ENCODE measurements at regions not wholly inside any gene's neighbourhood (a gene's known extent, or its start where the extent isn't known, plus 50 kb on each side); places are given as distances from the start of the nearest gene placed in this dataset.

GRCh38 chr5:124951661-124952060 is 205.2 kb upstream of the ZNF608 start:
- no peaks in the 10 kb centered on the region for H3K79me2 ChIP-seq (ENCODE audit: control insufficient read depth, insufficient read depth, low read length, poor library complexity)
- no peak overlapping the region for H3K4ac ChIP-seq (ENCODE audit: low read depth, low read length)
- H3K9ac ChIP-seq (ENCODE audit: low read length) = no peak overlapping the region
- no peak overlapping the region for H2BK12ac ChIP-seq (ENCODE audit: low read length)
- no CpG with 5 or more reads among the region's 3 CpGs for WGBS (ENCODE audit: extremely low coverage, insufficient coverage, insufficient read length)
- H3K23ac ChIP-seq (ENCODE audit: low read length) = no peak overlapping the region
- no peak overlapping the region for H2BK5ac ChIP-seq (ENCODE audit: low read depth, low read length, poor library complexity)
- H4K91ac ChIP-seq (ENCODE audit: low read depth, low read length) = no peak overlapping the region
- no peaks in the 10 kb centered on the region for H3K79me1 ChIP-seq (ENCODE audit: low read length)
- no peak overlapping the region for H4K8ac ChIP-seq (ENCODE audit: low read depth, low read length)
- H3K9me3 ChIP-seq (ENCODE audit: insufficient read depth, low read depth, low read length) = no peaks in the 10 kb centered on the region
- no peak overlapping the region for H2AFZ ChIP-seq (ENCODE audit: insufficient read depth, low read length, poor library complexity)
- no peaks in the 10 kb centered on the region for H3K36me3 ChIP-seq (ENCODE audit: control insufficient read depth in 1 of 2, insufficient read depth in 2 of 2, low read length in 2 of 2)
- no peak overlapping the region for H3K27ac ChIP-seq (ENCODE audit: low read depth, low read length)
- DNase-seq = no peak
- no peak overlapping the region for H2BK120ac ChIP-seq (ENCODE audit: insufficient read depth, low read length, poor library complexity)
- no peak overlapping the region for H4K12ac ChIP-seq (ENCODE audit: low read depth, low read length)
- H3K18ac ChIP-seq (ENCODE audit: low read length) = no peak overlapping the region
- H3K14ac ChIP-seq (ENCODE audit: low read length) = no peak overlapping the region
- no peak overlapping the region for H3K4me2 ChIP-seq (ENCODE audit: low read length)
- no peak overlapping the region for H3K4me3 ChIP-seq (ENCODE audit: low read depth, low read length)
- H3K4me1 ChIP-seq (ENCODE audit: control insufficient read depth in 1 of 2, insufficient read depth in 2 of 2, low read length in 2 of 2) = no peaks in the 10 kb centered on the region
- no peak overlapping the region for H2AK5ac ChIP-seq (ENCODE audit: low read length)
- H3K27me3 ChIP-seq (ENCODE audit: insufficient read depth, low read length) = no peaks in the 10 kb centered on the region

- Histone ChIP-seq H3K27ac (ENCODE audit: low read depth, low read length) (no peak overlapping the region), H3K18ac (ENCODE audit: low read length) (no peak overlapping the region), H3K79me2 (ENCODE audit: control insufficient read depth, insufficient read depth, low read length, poor library complexity) (no peaks in the 10 kb centered on the region), H3K23ac (ENCODE audit: low read length) (no peak overlapping the region), H4K91ac (ENCODE audit: low read depth, low read length) (no peak overlapping the region), H3K9me3 (ENCODE audit: insufficient read depth, low read depth, low read length) (no peaks in the 10 kb centered on the region), H2BK120ac (ENCODE audit: insufficient read depth, low read length, poor library complexity) (no peak overlapping the region), H2AK5ac (ENCODE audit: low read length) (no peak overlapping the region), H3K14ac (ENCODE audit: low read length) (no peak overlapping the region), H2AFZ (ENCODE audit: insufficient read depth, low read length, poor library complexity) (no peak overlapping the region), H3K79me1 (ENCODE audit: low read length) (no peaks in the 10 kb centered on the region), H3K27me3 (ENCODE audit: insufficient read depth, low read length) (no peaks in the 10 kb centered on the region), H2BK5ac (ENCODE audit: low read depth, low read length, poor library complexity) (no peak overlapping the region), H3K4me2 (ENCODE audit: low read length) (no peak overlapping the region), H2BK12ac (ENCODE audit: low read length) (no peak overlapping the region), H3K4ac (ENCODE audit: low read depth, low read length) (no peak overlapping the region), H4K8ac (ENCODE audit: low read depth, low read length) (no peak overlapping the region), H3K4me1 (ENCODE audit: control insufficient read depth in 1 of 2, insufficient read depth in 2 of 2, low read length in 2 of 2) (no peaks in the 10 kb centered on the region), H3K9ac (ENCODE audit: low read length) (no peak overlapping the region), H3K4me3 (ENCODE audit: low read depth, low read length) (no peak overlapping the region), H3K36me3 (ENCODE audit: control insufficient read depth in 1 of 2, insufficient read depth in 2 of 2, low read length in 2 of 2) (no peaks in the 10 kb centered on the region), H4K12ac (ENCODE audit: low read depth, low read length) (no peak overlapping the region)
- DNase-seq = peak; percentile 41 to 62
- WGBS (ENCODE audit: extremely low coverage, insufficient coverage, insufficient read length) = no CpG with 5 or more reads among the region's 7 CpGs
Measured at GRCh38 chr5:124952079-124952478, 205.6 kb upstream of the ZNF608 start.

- H2BK120ac ChIP-seq (ENCODE audit: insufficient read depth, low read length, poor library complexity) = no peak overlapping the region
- H2AK5ac ChIP-seq (ENCODE audit: low read length) = no peak overlapping the region
- H3K18ac ChIP-seq (ENCODE audit: low read length) = no peak overlapping the region
- no peaks in the 10 kb centered on the region for H3K4me1 ChIP-seq (ENCODE audit: control insufficient read depth in 1 of 2, insufficient read depth in 2 of 2, low read length in 2 of 2)
- H3K27me3 ChIP-seq (ENCODE audit: insufficient read depth, low read length) = no peaks in the 10 kb centered on the region
- H4K91ac ChIP-seq (ENCODE audit: low read depth, low read length) = no peak overlapping the region
- no peak overlapping the region for H3K27ac ChIP-seq (ENCODE audit: low read depth, low read length)
- no peaks in the 10 kb centered on the region for H3K79me2 ChIP-seq (ENCODE audit: control insufficient read depth, insufficient read depth, low read length, poor library complexity)
- no peak overlapping the region for H4K12ac ChIP-seq (ENCODE audit: low read depth, low read length)
- no peak overlapping the region for H3K23ac ChIP-seq (ENCODE audit: low read length)
- H2AFZ ChIP-seq (ENCODE audit: insufficient read depth, low read length, poor library complexity) = no peak overlapping the region
- H4K8ac ChIP-seq (ENCODE audit: low read depth, low read length) = no peak overlapping the region
- no CpG with 5 or more reads among the region's 2 CpGs for WGBS (ENCODE audit: extremely low coverage, insufficient coverage, insufficient read length)
- no peak overlapping the region for H2BK5ac ChIP-seq (ENCODE audit: low read depth, low read length, poor library complexity)
- no peak overlapping the region for H3K4me3 ChIP-seq (ENCODE audit: low read depth, low read length)
- no peak overlapping the region for H3K4ac ChIP-seq (ENCODE audit: low read depth, low read length)
- no peak overlapping the region for H2BK12ac ChIP-seq (ENCODE audit: low read length)
- no peaks in the 10 kb centered on the region for H3K36me3 ChIP-seq (ENCODE audit: control insufficient read depth in 1 of 2, insufficient read depth in 2 of 2, low read length in 2 of 2)
- H3K9ac ChIP-seq (ENCODE audit: low read length) = no peak overlapping the region
- H3K14ac ChIP-seq (ENCODE audit: low read length) = no peak overlapping the region
- no peak overlapping the region for H3K4me2 ChIP-seq (ENCODE audit: low read length)
- no peaks in the 10 kb centered on the region for H3K79me1 ChIP-seq (ENCODE audit: low read length)
- H3K9me3 ChIP-seq (ENCODE audit: insufficient read depth, low read depth, low read length) = no peaks in the 10 kb centered on the region
- DNase-seq = no peak
Measured at GRCh38 chr5:124952566-124952965, 206.1 kb upstream of the ZNF608 start.

- no peaks in the 10 kb centered on the region for H3K4me1 ChIP-seq (ENCODE audit: control insufficient read depth in 1 of 2, insufficient read depth in 2 of 2, low read length in 2 of 2)
- no peak overlapping the region for H4K12ac ChIP-seq (ENCODE audit: low read depth, low read length)
- no peaks in the 10 kb centered on the region for H3K27me3 ChIP-seq (ENCODE audit: insufficient read depth, low read length)
- H3K27ac ChIP-seq (ENCODE audit: low read depth, low read length) = no peak overlapping the region
- H3K18ac ChIP-seq (ENCODE audit: low read length) = no peak overlapping the region
- no peak for DNase-seq
- no peak overlapping the region for H3K4me2 ChIP-seq (ENCODE audit: low read length)
- no peak overlapping the region for H3K4me3 ChIP-seq (ENCODE audit: low read depth, low read length)
- H2AK5ac ChIP-seq (ENCODE audit: low read length) = no peak overlapping the region
- H2BK12ac ChIP-seq (ENCODE audit: low read length) = no peak overlapping the region
- no CpG with 5 or more reads among the region's 2 CpGs for WGBS (ENCODE audit: extremely low coverage, insufficient coverage, insufficient read length)
- H2BK120ac ChIP-seq (ENCODE audit: insufficient read depth, low read length, poor library complexity) = no peak overlapping the region
- H3K79me2 ChIP-seq (ENCODE audit: control insufficient read depth, insufficient read depth, low read length, poor library complexity) = no peaks in the 10 kb centered on the region
- H3K4ac ChIP-seq (ENCODE audit: low read depth, low read length) = no peak overlapping the region
- H3K79me1 ChIP-seq (ENCODE audit: low read length) = no peaks in the 10 kb centered on the region
- H3K14ac ChIP-seq (ENCODE audit: low read length) = no peak overlapping the region
- H4K8ac ChIP-seq (ENCODE audit: low read depth, low read length) = no peak overlapping the region
- no peak overlapping the region for H2BK5ac ChIP-seq (ENCODE audit: low read depth, low read length, poor library complexity)
- no peak overlapping the region for H3K23ac ChIP-seq (ENCODE audit: low read length)
- no peaks in the 10 kb centered on the region for H3K9me3 ChIP-seq (ENCODE audit: insufficient read depth, low read depth, low read length)
- H2AFZ ChIP-seq (ENCODE audit: insufficient read depth, low read length, poor library complexity) = no peak overlapping the region
- no peaks in the 10 kb centered on the region for H3K36me3 ChIP-seq (ENCODE audit: control insufficient read depth in 1 of 2, insufficient read depth in 2 of 2, low read length in 2 of 2)
- H3K9ac ChIP-seq (ENCODE audit: low read length) = no peak overlapping the region
- H4K91ac ChIP-seq (ENCODE audit: low read depth, low read length) = no peak overlapping the region
Measured at GRCh38 chr5:124954784-124955183, 208.3 kb upstream of the ZNF608 start.
